ENCODE measurements at regions not wholly inside any gene's neighbourhood (a gene's known extent, or its start where the extent isn't known, plus 50 kb on each side); places are given as distances from the start of the nearest gene placed in this dataset.

- DNase-seq = no peak
Observed at GRCh38 chr13:108156749-108157148, 58.6 kb downstream of the LIG4 start.

- DNase-seq = no peak
Observed at GRCh38 chr13:108155185-108156106, 59.9 kb downstream of the LIG4 start.

- DNase-seq = no peak
Observed at GRCh38 chr13:108154421-108154858, 60.9 kb downstream of the LIG4 start.

DNA sequence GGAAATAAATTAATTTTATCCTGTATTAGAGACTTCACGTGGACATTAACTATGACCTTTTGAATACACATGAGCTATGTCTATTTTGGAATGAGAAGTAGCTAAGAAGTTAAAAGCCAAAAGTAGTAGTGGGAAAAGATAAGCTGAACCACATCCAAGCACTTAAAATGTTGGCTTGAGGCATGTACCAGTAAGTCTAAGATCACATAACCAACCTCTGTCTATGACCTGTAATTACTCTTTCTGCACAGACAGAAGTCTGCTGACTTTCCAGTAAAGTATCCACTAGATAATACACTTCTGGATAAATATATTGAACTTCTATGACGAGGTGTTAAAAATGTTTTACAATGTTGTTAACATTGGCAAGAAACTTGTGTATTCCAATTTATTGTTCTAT, 68.7 kb downstream of the LIG4 start:
- DNase-seq = no peak

DNA sequence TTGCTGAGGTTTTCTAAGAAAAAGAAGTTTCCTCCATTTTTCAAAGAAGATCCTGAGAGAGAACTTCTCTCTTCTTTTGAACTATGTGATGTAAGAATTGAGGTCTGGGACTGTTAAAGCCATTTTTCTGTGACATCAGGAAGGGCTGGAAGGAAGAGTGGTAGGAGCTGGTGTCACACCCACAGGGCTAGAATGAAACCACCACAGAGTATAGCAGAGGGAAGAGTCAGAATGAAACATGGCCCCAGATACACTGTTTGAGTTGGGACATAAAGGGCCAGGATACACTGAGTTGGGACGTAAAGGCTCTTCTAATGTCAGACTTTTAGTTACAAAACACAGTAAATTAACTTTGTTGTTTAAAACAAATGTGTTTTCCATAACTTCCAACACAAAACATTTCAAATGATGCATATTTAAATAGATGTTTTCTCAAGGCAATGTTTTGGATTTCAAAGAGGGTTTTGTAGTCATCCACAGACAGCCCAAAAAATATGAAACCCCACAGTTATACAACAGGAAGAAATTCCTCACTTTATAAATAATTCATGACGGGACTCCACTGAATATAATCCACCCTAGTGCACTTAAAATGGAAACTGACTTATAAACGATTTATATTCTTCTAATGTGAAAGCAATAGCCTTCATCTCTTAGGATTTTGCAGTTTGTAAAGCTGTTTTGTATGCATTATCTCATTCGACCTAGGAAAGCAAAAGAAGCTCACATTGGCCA, 72.5 kb downstream of the LIG4 start:
- no peak for DNase-seq

DNA sequence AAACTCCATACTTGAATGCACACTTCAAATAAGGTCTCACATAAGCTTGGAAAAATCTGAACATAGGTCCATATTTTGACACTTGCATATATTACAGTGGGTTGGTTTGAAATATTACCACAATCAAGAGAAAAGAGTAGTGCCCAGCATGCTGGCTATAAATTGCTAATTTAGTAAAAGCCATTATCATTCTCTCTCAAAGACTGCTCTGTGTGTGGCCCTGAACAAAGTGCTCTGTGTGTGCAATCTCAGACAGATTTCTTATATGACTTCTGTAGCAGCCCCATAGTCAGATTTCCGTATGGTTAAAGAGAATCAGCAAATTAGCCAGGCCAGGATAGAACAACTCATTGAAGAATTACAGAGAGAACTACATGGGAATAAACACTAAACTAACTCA, 78.2 kb downstream of the LIG4 start:
- DNase-seq = no peak

DNA sequence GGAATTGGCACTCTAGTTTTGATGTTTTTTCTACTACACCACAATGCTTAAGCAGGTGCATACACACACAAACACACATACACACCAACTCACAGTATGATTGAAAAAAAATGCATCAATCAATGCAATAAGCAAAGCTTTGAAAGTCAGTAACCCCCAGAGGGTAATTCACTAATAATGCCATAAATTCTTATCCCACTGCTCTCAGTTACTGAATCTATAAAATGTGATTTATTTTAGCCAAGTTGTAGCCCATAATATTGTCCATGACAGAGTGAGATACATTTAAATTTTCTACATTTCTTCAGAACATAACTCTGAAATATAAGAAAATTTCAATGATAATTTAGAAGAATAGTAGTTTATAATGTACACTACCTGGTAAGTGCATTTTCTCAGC, 87.9 kb downstream of the LIG4 start:
- no peak for DNase-seq

GRCh38 chr13:108126056-108126455, 89.3 kb downstream of the LIG4 start:
- DNase-seq = no peak

DNA sequence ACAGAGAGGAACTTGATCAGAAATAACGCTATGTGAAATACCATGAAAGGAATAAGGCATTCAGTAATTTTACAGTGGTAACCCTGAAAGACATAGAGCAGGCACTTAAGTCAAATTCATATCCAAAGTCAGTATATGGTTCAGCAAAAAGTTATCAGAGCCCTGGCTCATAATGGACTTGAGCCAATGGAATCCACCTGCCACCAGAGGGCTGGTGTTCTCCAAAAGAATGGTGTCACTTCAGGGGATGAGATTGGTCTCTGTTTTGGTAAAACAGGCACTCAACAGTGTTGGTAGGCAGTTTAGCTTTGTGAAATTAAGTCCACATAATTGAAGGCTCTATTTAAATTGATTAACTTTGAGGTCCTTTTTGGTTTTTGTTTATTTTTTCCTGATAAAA, 93.9 kb downstream of the LIG4 start:
- DNase-seq = no peak

DNA sequence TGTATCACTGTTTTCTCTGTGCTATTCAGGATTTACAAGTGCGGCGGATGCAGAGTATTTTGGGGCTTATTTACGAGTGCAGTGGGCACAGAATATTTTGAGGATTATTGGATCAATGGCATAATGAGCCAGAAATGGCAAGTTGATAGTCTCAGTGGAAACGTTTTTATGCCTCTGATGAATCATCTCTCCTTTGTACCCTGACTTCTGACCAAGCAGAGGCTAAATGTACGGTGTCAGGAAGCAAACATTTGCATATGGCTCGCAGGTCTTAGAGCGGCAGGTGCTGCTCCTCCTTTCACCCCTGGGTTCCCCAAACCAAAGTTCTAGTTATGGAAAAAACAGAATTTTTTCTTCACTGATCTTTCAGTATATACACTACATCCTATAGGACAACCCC, 94.5 kb downstream of the LIG4 start:
- DNase-seq = no peak

GRCh38 chr13:108120302-108120701, 95.0 kb downstream of the LIG4 start:
- DNase-seq = no peak

GRCh38 chr13:108115738-108116137, 99.6 kb downstream of the LIG4 start:
- no peak for DNase-seq

DNA sequence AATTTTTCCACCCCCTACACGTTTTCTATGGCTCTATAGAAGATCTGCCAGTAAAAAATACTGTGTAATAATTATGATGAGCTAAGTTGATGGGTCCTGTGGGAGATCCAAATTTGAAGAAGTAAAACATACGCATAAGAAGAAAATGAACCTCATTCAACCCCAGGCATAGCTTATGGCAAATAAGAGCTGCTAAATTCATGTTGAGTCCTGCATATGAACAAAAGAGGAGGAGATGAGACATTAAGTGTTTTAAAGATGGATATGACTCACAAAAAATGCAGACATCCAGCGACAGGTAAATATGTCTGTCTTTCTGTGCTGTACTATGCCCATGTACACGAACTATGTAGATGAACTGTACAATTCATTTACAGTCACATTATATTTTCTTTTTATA, 101.9 kb downstream of the LIG4 start:
- DNase-seq = no peak

- DNase-seq = no peak
Observed at GRCh38 chr13:108104736-108105135, 110.6 kb downstream of the LIG4 start.

- no peak for DNase-seq
Observed at GRCh38 chr13:108102771-108103170, 112.6 kb downstream of the LIG4 start.

GRCh38 chr13:108096301-108096915, 118.9 kb downstream of the LIG4 start:
- no peak for DNase-seq

GRCh38 chr13:108095036-108095435, 120.3 kb downstream of the LIG4 start:
- DNase-seq = no peak

- DNase-seq = no peak
Observed at GRCh38 chr13:108093616-108094015, 121.7 kb downstream of the LIG4 start.

DNA sequence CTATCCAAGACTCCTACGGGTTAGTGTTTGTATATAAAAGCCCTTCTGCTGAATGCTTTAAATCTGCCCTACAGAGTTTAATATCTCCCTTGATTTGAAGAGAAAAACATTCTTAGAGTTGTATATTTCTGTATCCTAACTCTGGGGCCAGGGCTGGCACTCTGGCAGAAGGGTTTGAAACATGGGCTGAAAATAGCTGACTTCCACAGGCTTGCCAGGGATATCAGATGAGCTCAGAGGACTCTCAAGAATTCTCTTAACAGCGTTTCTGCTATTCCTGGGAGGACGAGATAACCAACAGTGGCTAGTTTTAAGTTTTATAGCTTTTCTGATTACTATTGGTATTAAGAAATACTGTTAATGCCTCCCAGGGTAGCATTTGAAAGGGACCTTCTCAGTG, 127.5 kb downstream of the LIG4 start:
- no peak for DNase-seq

DNA sequence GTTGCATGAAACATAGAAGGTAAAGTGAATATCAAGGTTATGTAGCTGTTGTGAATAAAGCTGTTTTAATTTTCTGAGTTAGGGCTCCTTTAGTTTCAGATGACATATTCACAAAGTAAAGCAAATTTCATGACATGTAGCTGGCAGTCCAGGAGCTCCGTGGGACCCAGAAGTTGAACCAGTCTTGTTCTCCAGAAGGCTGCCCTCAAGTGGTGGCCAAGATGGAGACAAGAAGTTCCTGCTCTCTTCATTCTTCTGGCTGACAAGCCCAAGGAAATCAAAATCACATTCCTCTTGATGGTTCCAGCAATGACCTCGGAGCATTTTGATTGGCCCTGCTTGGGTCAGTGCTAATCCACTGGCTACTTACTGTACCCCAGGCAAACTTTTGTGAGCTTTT, 128.7 kb downstream of the LIG4 start:
- DNase-seq = no peak

DNA sequence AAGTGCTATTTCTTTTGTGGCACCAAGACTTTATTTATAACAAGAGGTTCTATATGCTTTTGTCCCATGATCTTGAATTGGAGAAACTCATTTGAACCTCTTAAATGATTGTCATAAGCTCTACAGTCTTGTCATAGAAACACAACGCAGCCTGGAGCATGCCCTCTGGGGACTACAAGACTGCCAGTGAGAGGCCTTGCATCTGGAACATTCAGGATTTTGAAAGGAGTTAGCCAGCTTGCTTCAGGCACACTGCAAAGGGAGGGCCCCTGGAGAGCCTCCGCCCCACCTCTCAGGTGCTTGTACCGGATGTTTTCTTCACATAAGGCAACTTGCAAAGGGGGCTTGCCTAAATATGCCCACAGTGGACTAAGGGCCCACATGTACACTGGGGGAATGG, 130.5 kb downstream of the LIG4 start:
- no peak for DNase-seq

GRCh38 chr13:108083056-108083455, 132.3 kb downstream of the LIG4 start:
- no peak for DNase-seq

DNA sequence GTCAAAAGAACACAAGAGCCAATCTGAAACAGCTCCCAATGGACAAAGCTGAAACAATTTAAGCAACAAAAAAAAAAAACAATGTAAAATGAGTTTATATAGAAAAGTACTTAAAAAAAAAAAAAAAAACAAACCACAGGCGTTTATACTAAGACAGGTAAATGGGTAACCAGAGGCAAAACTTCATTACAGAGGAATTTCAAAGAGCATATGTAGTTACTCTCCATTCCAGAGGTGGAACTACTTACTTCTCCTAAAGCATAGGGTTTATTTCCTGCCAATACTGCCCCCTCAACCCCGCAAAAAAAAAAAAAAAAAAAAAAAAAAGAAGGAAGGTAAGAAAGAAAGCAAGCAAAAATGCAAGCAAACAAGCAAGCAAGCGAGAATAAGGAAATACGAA, 132.9 kb downstream of the LIG4 start:
- DNase-seq = no peak

DNA sequence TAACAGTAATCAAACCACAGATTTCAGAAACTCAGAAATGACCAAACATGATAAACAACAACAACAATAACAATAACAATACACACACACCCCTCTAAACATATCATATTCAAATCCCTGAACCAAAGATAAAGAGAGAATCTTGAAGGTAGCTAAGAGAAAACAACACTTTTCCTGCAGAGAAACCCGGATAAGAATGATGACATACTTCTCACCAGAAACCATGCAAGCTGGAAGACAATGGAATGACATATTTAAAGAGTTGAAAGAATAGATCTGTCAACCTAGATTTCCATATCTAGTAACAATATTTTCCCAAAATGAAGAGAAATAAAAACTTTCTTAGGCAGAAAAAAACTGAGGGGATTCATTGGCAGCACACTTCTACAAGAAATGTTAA, 138.1 kb downstream of the LIG4 start:
- no peak for DNase-seq

All from NCI-H446 treated with DMSO at 0.1 percent for 48 hours (cell line).